Renal cortex interstitium (tissue), 11 donors: ENCODE measurements at regions not wholly inside any gene's neighbourhood (a gene's known extent, or its start where the extent isn't known, plus 50 kb on each side); places are given as distances from the start of the nearest gene placed in this dataset.

Experiments
- DNase-seq, 11 donors: peaks; one replicate each; pipeline ENCODE4 v3.0.0-alpha.2; 2013; ENCODE audit warnings: low read depth in 9 of 11, low spot score in 4 of 11; ENCODE audit errors: extremely low read depth in 1 of 11

DNA sequence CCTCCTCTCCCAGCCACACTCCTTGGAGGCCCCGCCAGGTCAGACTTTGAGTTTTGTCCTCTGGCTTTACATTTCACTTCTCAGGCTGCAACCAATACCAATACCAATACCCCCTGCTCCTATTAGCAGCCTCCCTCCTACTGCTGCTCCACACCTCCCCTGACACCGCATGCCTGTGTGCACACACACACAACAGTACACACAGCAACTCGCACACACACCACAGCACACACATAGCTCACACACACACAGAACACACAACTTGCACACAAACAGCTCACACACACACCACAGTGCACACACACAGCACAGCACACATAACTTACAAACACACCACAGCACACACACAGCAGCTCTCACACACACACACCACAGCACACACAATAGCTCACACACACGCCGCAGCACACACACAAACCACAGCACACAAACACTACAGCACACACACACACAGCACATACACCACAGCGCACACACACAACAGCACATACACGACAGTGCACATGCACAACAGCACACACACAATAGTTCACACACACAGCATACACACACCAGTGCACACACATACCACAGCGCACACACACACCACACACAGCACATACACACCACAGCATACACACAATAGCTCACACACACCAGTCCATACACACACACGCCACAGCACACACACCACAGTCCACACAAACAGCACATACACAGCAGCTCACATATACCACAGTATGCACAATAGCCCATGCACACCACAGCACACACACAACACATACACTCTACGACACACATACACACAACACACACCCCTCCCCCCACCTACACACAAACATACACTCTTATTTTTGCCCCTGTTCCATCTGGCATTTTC, 204.7 kb downstream of the UACA start:
- DNase-seq: no peak

DNA sequence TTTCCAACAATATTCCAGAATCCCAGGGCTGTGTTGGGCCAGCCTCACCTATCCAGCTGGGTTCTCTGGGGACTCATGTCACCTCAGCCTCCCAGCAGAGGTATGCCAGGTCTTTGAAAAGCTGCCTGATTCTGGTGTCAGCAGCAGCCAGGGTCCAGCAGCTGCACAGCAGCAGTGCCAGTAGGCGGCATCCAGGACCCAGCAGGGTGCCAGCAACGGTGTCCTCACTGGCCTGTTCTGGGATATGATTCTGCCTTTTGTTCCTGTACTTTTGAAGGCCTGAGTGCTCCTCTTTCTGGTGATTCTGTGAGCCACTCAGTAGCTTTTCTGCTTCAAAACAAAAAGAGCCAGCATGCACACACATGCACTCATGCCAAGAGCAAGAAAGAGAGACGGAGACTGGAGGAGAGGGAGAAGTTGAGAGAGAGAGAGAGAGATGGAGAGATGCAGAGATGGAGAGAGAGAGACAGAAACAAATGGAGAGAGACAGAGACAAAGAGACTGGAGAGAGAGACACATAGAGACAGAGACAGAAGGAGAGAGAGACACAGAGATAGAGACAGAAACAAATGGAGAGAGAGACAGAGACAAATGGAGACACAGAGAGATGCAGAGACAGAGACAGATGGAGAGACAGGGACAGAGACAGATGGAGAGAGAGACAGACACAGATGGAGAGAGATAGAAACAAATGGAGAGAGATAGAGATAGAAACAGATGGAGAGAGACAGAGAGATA, 205.7 kb downstream of the UACA start:
- DNase-seq: no peak

DNA sequence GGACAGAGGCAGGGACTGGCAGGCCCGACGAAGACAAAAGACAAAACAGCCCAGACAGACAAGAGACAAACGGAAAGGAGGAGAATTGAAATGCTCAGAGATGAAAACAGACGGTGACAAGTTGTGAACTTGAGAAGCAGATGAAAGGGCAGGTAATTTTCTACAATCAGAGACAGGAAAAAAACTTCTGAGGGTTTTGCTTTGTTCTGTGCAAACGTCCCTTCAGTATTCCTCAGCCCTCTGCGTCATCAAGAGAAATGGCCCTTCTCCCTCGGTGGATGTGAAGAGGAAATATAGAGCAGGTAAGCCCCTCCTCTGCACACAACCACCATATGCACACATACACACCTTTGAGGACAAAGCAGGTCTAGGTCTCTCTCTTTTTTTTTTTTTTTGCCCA, 206.6 kb downstream of the UACA start:
- no peak for DNase-seq

DNA sequence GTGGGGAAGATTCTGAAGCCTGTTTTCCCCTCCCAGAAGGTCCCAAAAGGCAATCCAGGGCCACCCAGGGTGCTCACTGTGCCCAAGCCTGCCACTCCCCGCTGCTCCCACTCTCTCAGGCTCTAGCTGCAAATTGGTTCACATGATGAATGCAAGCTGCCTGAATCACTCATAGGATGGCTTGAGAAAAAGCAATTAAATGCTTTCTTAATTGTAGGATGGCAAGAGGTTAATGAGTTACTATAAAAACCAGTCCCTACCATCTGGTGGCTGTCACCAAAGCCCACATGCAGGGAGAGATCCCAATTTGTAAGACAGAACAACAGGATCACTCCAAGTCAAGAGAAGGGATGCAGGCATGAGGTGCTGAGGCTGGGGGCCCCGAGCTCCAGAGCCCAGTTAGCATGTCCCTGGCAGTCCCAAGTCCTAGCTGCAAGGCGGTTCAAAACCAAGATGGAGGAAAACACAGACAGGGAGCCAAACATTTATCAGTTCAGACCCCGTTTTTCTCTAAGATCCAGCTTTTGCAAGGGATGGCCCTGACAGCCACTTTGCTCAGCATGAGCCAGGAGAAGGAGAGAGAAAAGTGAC, 207.1 kb downstream of the UACA start:
- DNase-seq: no peak

DNA sequence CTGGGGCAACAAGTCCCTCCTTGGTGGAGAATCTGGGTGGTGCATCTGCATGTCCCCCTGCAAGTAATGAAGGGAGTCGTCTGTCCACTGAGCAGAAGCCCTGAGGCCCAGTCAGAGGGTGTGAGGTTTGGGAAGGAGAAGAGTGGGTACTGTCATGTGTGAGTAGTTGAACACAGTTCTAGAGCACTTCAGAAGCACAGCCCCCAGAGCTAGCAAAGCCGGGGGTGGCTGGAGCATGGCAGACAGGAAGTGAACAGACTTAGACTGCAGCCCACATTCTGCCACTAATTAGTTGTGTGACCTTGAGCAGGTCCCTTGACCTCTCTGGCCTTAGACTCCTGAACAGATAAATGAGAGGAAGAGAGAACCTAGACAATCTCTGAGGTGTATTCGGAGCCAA, 207.6 kb downstream of the UACA start:
- DNase-seq: no peak

DNA sequence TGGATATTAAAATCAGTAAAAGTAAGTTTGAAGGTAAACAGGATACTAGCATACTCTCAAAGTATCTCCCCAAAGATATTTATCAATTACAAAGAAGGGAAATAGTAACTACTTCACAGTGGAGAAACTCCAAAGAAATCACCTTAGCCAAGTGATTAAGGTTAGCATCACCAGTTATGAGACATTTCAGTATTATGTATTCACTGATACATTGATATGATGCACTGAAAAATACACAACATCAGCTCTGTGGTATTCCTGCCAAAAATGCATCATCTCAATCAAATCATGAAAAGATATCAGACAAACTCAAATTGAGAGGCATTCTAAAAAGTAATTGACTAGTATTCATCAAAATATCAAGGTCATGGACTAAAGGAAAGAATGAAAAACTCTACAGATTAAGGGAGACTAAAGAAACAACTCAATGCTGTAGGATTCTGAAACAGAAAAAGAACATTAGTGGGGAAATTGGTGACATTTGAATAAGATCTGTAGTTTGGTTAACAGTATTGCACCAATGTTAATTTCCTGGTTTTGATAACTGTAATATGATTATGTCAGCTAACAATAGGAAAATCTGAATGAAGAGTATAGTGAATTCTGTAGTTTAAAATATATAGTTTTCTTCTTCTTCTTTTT, 215.4 kb downstream of the UACA start:
- no peak for DNase-seq

DNA sequence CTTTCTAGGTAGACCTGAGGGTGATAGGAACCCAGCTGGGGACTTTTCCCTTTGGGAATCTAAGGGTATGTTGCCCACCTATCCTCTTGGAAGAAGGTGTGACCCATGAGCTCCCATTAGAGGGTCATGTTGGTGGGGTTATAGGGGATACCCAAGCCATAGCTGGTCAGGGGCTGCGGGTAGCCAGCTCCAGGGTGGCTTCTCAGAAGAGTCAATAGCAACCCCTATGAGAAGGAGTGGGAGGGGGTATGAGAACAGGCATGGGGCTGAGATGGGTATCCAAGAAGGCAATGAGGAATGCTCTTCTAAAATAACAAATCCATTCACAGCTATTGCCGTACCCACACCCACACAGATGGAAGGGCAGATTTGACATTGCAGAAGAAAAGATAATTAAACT, 217.8 kb downstream of the UACA start:
- DNase-seq: no peak

DNA sequence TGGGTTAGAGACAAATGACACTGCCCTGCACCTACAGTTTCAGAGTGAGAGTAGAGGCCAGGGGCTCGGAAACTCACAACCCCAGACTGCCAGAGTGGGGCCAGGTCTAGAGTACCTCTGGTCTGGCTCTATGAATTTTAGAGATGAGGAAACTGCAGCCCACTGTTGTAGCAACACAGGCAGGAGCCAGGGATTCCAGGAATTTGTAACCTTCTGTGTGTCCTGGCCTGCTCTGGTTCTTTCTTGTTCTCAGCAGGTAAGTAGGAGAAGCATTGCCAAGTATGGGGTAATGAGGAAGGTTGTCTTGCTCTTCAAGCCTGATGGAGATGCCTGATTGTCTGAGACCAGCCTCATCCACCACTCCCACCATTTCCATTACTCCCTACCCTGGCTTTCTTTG, 221.8 kb downstream of the UACA start:
- DNase-seq: no peak

DNA sequence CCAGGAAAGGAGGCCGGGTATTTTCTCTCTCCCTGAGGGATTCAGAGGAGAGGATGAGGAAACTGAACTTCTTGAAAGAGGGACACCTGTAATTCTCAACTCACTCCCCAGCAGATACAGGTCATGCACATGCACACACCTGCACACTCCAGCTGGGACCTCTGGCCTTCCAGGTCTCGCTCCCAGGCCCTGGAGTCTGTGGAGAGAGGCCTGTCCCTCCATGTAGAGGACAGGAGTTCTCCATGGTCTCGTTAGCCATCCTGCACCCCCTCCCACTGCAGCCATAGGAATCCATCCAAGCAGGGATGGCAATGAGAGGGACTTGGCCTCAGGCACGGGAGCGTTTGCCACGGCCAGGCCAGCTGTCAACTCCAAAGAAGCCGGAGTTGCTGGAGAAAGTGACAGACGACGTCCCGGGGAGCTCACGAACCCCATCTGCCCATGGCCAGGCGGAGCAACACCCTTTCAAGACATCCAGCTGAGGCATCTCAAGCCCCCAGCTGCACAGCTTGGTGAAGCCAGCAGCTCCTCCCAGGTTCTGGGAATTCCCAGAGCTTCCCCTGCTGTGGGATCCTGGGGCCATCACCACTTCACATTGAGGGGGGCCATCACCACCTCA, 223.3 kb downstream of the UACA start:
- DNase-seq: no peak

DNA sequence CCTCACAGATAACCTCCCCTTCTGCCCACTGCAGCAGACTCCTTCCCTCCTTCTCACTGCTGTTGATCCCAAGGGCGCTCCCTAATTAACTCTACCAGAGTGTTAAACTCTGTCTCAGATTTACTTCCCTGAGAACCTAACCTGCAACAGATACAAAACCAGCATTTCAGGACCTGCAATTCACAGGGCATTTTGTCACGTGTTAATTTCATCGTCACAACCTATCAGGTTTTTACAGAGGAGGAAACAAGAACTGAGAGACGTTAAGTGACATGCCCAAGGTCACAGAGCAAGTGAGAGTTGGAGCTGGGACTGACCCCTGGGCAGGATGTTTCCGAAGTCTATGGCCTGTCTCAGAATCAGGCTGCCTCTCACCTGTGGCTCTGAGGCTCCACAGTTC, 223.9 kb downstream of the UACA start:
- no peak for DNase-seq

DNA sequence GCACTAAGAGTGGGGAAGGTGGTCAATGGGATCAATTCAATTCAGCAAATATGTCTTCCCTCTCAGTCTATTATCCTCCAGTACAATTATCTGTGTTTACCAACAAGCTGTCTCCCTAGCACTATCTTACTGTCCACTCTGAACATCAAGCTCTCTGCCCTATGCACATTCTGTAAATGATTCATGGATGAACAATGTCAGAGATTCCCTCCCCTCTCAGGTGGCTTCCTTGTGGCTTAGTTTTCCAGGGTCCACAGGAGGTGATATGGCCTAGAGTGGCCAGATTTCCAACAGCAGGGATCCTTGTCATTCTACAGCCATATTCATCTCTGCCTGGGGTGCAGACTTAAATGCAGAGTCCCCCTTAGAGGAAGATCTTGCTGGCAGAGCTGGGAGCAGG, 225.1 kb downstream of the UACA start:
- no peak for DNase-seq

DNA sequence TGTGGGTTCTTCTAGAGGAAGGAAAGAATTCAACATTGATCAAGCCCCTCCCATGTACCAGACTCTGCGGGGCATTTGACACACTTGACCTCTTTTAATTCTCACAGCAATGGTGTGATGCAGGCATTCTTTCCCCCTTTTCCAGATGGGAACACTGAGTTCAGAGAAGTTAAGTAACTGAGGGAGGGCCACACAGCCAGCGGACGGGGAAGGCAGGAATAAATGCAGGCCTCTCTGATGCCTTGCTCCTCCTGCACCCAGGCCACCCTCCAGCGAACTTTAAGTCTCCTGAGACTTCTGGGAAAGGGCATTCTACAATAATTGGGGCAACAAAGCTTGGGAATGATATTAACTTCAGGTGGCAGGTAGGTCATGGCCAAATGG, 227.4 kb downstream of the UACA start:
- no peak for DNase-seq

DNA sequence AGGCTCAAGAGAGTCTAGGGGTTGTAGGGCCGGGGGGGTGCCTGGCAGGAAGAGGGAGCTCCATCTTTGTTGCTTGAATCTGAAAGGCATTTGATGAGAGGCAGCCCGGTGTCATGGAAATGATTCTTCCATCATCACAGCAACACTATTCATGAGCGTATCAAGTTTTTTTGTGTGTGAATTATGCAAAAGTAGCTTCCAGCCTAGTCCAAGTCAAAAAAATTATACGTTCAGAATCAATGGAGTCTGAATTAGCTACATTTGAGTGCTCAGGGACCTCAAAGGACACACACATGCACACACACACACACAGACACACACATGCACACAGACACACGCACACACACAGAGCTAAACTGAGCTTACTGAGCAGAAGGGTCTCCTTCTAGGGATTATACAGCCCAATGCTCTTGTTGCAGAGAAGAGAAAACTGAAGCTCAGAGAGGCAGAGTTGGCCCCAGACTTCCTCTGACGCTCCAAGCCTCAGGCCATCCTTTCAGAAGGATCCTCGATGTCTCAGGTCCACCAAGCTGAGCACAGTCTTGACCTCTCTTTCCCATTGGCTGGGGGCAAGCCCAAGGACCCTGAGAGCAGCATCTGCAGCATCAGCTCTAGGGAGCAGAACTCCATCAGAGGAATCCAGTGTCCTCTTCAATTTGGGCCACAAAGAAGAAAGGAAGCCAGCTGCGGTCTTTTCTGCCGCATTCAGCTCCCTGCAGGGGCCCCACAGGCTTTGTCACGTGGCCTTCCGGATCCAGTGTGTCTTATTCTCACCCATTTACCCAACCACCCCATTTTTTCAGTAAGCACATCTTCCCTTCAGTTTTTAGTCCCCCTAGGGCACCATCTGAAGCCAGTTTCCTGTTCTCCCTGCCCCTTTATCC, 228.0 kb downstream of the UACA start:
- no peak for DNase-seq

DNA sequence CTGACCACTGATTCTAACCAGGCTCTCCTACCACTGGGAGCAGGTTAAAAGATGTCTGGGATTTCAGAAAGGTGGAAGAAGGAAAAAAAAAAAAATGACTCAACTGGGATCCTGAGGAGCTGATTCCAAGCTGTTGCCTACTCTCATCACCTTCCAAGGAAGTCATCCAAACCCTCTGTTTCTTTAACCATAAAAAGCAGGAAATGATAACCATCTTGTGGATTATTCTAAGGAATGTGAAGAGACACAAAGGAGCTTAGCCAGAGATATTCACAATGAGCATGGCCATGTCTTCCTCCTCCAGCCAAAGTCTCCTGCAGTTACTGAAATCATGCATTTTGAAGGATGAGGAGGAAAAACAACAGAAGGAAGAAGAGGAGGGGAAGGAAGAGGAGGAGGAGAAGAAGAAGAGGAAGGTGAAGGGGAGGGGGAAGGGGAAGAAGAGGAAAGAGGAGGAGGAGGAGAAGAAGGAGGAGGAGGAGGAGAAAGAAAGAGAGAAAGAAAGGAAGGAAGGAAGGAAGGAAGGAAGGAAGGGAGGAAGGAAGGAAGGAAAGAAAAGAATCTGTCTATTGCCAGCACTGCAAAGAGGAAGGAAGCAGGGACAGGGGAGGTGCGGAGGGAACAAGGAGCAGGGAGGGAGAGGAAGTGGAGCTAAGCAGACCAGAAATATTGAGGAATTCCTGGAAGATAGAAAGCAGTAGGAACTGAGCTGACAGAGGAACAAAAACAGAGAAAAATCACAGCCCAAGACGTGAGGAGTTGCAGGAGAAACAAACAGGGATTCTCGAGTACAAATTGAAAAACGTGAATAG, 229.2 kb downstream of the UACA start:
- no peak for DNase-seq

DNA sequence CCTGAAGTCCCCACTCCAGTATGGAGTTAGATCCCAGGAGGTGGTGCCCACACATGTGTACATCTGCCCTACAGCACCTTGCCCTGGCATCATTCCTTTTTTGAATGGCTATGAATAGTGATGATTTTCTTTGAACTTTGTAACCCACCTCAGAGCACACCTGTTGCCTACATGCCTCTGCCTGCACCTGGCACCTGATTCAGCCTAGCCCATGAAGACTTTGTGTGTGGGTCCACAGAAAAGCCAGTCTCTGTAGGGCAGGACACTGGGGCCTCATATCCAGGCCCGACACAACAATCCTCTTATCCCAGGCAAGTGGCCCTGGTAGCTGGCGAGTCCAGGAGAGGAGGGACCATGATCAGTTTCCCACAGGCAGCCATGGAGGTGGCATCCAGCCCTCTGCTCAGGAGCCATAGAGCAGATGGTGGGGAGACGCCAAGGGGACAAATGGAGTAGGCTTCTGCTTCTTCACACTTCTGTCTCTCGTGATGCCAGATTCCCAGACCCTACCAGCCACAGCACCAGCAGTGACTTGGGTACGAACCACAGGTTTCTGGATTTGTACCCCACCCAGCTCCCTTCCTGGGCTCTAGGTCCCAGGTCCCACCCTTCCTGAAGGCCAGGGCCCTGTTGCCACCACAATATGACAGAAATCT, 230.7 kb downstream of the UACA start:
- DNase-seq: no peak

DNA sequence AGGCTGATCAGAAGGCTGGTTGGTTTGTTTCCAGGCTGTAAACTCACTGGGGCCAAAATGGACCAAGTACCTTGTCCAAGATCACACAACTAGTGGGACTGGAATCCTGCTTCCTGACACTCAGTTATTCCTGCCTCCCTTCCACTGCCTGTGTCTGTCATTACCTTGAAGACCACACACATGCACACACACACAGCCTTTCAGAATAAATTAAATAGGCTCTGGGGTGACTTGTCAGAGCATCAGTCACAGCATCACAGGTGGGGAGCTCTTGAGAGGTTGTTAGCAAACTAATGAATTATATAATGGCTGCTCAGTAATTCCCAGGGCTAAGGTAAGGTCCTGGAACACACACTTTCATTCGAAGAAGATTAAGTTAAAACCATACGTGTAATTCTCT, 231.8 kb downstream of the UACA start:
- DNase-seq: no peak

DNA sequence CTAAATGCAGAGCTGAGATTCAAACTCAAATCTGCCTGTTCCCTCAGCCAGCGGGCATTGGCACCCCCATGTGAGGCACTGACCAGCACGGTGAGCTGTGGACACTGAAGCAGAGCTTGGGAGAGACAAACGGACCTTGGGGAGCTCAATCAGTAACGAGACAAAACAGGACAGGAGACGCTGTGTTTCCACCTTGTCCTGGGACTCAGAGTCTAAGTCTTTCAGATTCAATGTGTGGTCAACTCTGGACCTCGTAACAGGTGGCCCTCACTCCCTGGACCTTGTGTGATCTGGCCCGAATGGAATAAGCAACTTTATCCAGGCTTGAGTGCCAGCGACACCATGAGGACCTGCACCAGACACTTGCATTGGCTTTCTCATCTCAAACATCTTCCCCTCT, 232.5 kb downstream of the UACA start:
- no peak for DNase-seq
